GM23338 (cell line): ENCODE measurements at regions not wholly inside any gene's neighbourhood (a gene's known extent, or its start where the extent isn't known, plus 50 kb on each side); places are given as distances from the start of the nearest gene placed in this dataset.
"Not testable (repeated sequence)": the region's sequence is repeated elsewhere in the genome, so short reads cannot be mapped to it uniquely, and the experiment has no call there.

Experiments used
- ATAC-seq: fragments of 200-7000 bp; cut with Tn5 transposase; 3 replicates; pipeline ENCODE4 v1.9.1; 2020
- DNase-seq: peaks from one replicate; pipeline ENCODE4 v3.0.0-alpha.2; 2015; ENCODE audit warnings: low spot score
- H2AFZ ChIP-seq: fragments of 200-600 bp; sonication (generic); 2 replicates; pipeline ENCODE4 v1.8.0; 2016; ENCODE audit warnings: antibody characterized with exemption, mild to moderate bottlenecking, moderate library complexity
- H3F3A ChIP-seq: fragments of 200-600 bp; sonication (generic); replicated peaks from 2 replicates; pipeline ENCODE4 v1.8.0; 2017; ENCODE audit warnings: antibody characterized with exemption, mixed run types, low read depth
- H3K27ac ChIP-seq: fragments of 200-600 bp; sonication (generic); 2 replicates; pipeline ENCODE4 v1.6.1; 2016; ENCODE audit warnings: low read depth
- H3K27me3 ChIP-seq: fragments of 200-600 bp; sonication (generic); 2 replicates; pipeline ENCODE4 v1.8.0; 2016; ENCODE audit warnings: mild to moderate bottlenecking, mixed run types, moderate library complexity; ENCODE audit not compliant: insufficient read depth
- H3K36me3 ChIP-seq: fragments of 200-600 bp; sonication (generic); 2 replicates; pipeline ENCODE4 v1.8.0; 2016; ENCODE audit warnings: mild to moderate bottlenecking; ENCODE audit not compliant: insufficient read depth
- H3K4me1 ChIP-seq: fragments of 200-600 bp; sonication (generic); 2 replicates; pipeline ENCODE4 v1.8.0; 2016; ENCODE audit warnings: mild to moderate bottlenecking, moderate library complexity; ENCODE audit not compliant: insufficient read depth
- H3K4me2 ChIP-seq: fragments of 200-600 bp; sonication (generic); 2 replicates; pipeline ENCODE4 v1.7.1; 2017; ENCODE audit warnings: mixed run types
- H3K4me3 ChIP-seq: fragments of 200-600 bp; sonication (generic); 2 replicates; pipeline ENCODE4 v1.6.1; 2016; ENCODE audit warnings: mixed run types
- H3K79me2 ChIP-seq: fragments of 200-600 bp; sonication (generic); replicated peaks from 2 replicates; pipeline ENCODE4 v1.8.0; 2017; ENCODE audit warnings: mild to moderate bottlenecking; ENCODE audit not compliant: insufficient read depth
- H3K9me2 ChIP-seq: fragments of 200-600 bp; sonication (generic); 2 replicates; pipeline ENCODE4 v1.8.0; 2017; ENCODE audit not compliant: insufficient read depth
- H4K20me1 ChIP-seq: fragments of 200-600 bp; sonication (generic); replicated peaks from 2 replicates; pipeline ENCODE4 v1.8.0; 2017; ENCODE audit warnings: mild to moderate bottlenecking; ENCODE audit not compliant: insufficient read depth
- H3K27ac Mint-ChIP-seq: 2 replicates; pipeline ENCODE4 v1.8.0; 2020; ENCODE audit warnings: inconsistent platforms, mild to moderate bottlenecking, moderate library complexity, mixed read lengths
- H3K27me3 Mint-ChIP-seq: 3 replicates; pipeline ENCODE4 v1.8.0; 2022; ENCODE audit warnings: low read depth, mild to moderate bottlenecking, moderate library complexity, mixed read lengths, inconsistent platforms; ENCODE audit not compliant: insufficient read depth, poor library complexity
- H3K36me3 Mint-ChIP-seq: 3 replicates; pipeline ENCODE4 v1.8.0; 2021; ENCODE audit warnings: low read depth, mild to moderate bottlenecking, inconsistent platforms, moderate library complexity, mixed read lengths
- H3K4me1 Mint-ChIP-seq: 3 replicates; pipeline ENCODE4 v1.8.0; 2020; ENCODE audit warnings: mild to moderate bottlenecking, inconsistent platforms, mixed read lengths
- H3K4me3 Mint-ChIP-seq: 3 replicates; pipeline ENCODE4 v1.8.0; 2021; ENCODE audit warnings: moderate library complexity, mild to moderate bottlenecking, inconsistent platforms, mixed read lengths
- H3K9me3 Mint-ChIP-seq: 3 replicates; pipeline ENCODE4 v1.8.0; 2020; ENCODE audit warnings: moderate library complexity, mild to moderate bottlenecking, inconsistent platforms, mixed read lengths
- ETS1 ChIP-seq: IDR thresholded peaks from 2 replicates; pipeline ENCODE4 v1.6.1; 2016; ENCODE audit warnings: antibody characterized with exemption
- JUNB ChIP-seq: IDR thresholded peaks from one replicate; pipeline ENCODE4 v1.6.1; 2016; ENCODE audit warnings: antibody characterized with exemption; ENCODE audit not compliant: unreplicated experiment
- POLR2AphosphoS5 ChIP-seq: IDR thresholded peaks from 2 replicates; pipeline ENCODE4 v1.6.1; 2016; ENCODE audit warnings: antibody characterized with exemption, low read depth
- STAT1 ChIP-seq: IDR thresholded peaks from one replicate; pipeline ENCODE4 v1.6.1; 2016; ENCODE audit warnings: antibody characterized with exemption; ENCODE audit not compliant: unreplicated experiment
- TF ChIP-seq, protein P1 (sequence below): IDR thresholded peaks from one replicate; pipeline ENCODE4 v1.6.1; 2018; ENCODE audit warnings: antibody characterized with exemption; ENCODE audit not compliant: unreplicated experiment

DNA sequence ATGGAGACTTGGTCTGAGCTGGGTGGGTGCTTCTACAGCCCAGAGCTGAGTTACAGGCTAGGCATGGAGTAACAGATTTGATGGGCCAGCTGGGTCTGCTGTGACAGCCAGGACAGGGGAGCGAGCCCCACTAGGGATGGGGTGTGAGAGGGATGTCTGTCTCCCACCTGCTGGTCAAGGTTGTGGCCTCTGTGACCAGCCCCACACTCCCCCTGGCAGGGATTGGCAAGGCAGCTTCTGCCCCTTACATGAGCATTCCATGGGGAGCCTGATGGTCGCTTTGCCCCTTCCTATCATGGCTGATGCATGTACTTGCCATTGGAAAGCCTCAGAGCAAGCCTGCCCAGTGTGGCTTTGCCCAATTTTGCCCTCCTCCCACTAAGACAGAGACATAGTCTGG is 162.0 kb upstream of the FIGN start (continued):
- TF ChIP-seq ETS1, result no peak
- TF ChIP-seq JUNB, result no peak
- no peak for TF ChIP-seq POLR2AphosphoS5
- TF ChIP-seq STAT1, result no peak

DNA sequence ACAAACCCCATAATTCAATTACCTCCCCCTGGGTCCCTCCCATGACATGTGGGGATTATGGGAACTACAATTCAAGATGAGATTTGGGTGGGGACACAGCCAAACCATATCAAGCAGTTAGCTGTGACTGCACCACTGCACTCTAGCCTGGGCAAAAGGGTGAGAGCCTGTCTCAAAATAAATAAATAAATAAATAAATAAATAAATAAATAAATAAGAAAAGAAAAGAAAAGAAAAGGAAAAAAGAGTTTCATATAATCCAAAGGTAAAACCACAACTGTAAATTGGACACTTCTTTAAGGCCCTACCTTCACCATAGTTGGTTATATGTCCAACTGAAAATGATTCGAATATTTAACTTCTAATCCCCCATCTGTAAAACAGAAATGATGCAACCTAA is 157.6 kb upstream of the FIGN start:
- DNase-seq, H3K27ac ChIP-seq, H3K4me3 Mint-ChIP-seq, H3K27me3 Mint-ChIP-seq, H3F3A ChIP-seq, H3K36me3 ChIP-seq, H3K4me1 Mint-ChIP-seq, H3K79me2 ChIP-seq, H3K27ac Mint-ChIP-seq, H2AFZ ChIP-seq, H3K4me2 ChIP-seq, H3K4me3 ChIP-seq, H3K27me3 ChIP-seq, ATAC-seq, H4K20me1 ChIP-seq, H3K4me1 ChIP-seq, H3K9me2 ChIP-seq: not testable (repeated sequence)
- Mint-ChIP-seq H3K36me3 (peaks cover 14% of the 10 kb centered on the region), H3K9me3 (peaks cover 25% of the 10 kb centered on the region)

- Histone ChIP-seq H3K9me2 (no peaks in the 10 kb centered on the region), H2AFZ (no peak overlapping the region), H3K79me2 (no peaks in the 10 kb centered on the region), H3F3A (no peaks in the 10 kb centered on the region), H3K27ac (no peak overlapping the region), H3K4me3 (no peak overlapping the region), H3K4me2 (no peak overlapping the region), H3K36me3 (no peaks in the 10 kb centered on the region), H3K4me1 (no peaks in the 10 kb centered on the region), H3K27me3 (no peaks in the 10 kb centered on the region), H4K20me1 (no peaks in the 10 kb centered on the region)
- Mint-ChIP-seq H3K36me3 (peaks cover 14% of the 10 kb centered on the region), H3K27me3 (no peaks in the 10 kb centered on the region), H3K4me3 (no peak overlapping the region), H3K4me1 (no peaks in the 10 kb centered on the region), H3K9me3 (peaks cover 24% of the 10 kb centered on the region), H3K27ac (no peak overlapping the region)
- DNase-seq (no peak), ATAC-seq (no peak)
- no peak for TF ChIP-seq POLR2AphosphoS5
- TF ChIP-seq, protein P1, sequence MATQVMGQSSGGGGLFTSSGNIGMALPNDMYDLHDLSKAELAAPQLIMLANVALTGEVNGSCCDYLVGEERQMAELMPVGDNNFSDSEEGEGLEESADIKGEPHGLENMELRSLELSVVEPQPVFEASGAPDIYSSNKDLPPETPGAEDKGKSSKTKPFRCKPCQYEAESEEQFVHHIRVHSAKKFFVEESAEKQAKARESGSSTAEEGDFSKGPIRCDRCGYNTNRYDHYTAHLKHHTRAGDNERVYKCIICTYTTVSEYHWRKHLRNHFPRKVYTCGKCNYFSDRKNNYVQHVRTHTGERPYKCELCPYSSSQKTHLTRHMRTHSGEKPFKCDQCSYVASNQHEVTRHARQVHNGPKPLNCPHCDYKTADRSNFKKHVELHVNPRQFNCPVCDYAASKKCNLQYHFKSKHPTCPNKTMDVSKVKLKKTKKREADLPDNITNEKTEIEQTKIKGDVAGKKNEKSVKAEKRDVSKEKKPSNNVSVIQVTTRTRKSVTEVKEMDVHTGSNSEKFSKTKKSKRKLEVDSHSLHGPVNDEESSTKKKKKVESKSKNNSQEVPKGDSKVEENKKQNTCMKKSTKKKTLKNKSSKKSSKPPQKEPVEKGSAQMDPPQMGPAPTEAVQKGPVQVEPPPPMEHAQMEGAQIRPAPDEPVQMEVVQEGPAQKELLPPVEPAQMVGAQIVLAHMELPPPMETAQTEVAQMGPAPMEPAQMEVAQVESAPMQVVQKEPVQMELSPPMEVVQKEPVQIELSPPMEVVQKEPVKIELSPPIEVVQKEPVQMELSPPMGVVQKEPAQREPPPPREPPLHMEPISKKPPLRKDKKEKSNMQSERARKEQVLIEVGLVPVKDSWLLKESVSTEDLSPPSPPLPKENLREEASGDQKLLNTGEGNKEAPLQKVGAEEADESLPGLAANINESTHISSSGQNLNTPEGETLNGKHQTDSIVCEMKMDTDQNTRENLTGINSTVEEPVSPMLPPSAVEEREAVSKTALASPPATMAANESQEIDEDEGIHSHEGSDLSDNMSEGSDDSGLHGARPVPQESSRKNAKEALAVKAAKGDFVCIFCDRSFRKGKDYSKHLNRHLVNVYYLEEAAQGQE, result no peak
Observed at GRCh38 chr2:163888591-163888990, 152.8 kb upstream of the FIGN start.
